Right lobe of liver (tissue), 6 donors: ENCODE measurements at regions not wholly inside any gene's neighbourhood (a gene's known extent, or its start where the extent isn't known, plus 50 kb on each side); places are given as distances from the start of the nearest gene placed in this dataset.

Source experiments
- ATAC-seq, 4 donors: fragments of 200-7000 bp; cut with Tn5 transposase; one replicate each; pipeline ENCODE4 v1.9.1; 2020; ENCODE audit warnings: mild to moderate bottlenecking in 4 of 4, moderate library complexity in 4 of 4
- DNase-seq, 3 donors: peaks; one replicate each; pipeline ENCODE4 v3.0.0-alpha.2; 2020
- H3K27ac ChIP-seq, 3 donors: fragments of 200-600 bp; one replicate each; pipeline ENCODE4 v1.8.0; 2022
- H3K27me3 ChIP-seq, 2 donors: fragments of 200-600 bp; one replicate each; pipeline ENCODE4 v1.8.0; 2022
- H3K36me3 ChIP-seq, 4 donors: fragments of 200-600 bp; sonication (generic) in 1 of 4; one replicate each; pipeline versions ENCODE4 v1.5.1 to v1.8.0; 2017 to 2022; ENCODE audit warnings: control low read depth in 1 of 4
- H3K4me1 ChIP-seq, 4 donors: fragments of 200-600 bp; sonication (generic) in 1 of 4; one replicate each; pipeline versions ENCODE4 v1.5.1 to v1.8.0; 2017 to 2022; ENCODE audit warnings: control low read depth in 1 of 4
- H3K4me3 ChIP-seq, 3 donors: fragments of 200-600 bp; one replicate each; pipeline ENCODE4 v1.8.0; 2022
- H3K9me3 ChIP-seq, 4 donors: fragments of 200-600 bp; sonication (generic) in 1 of 4; one replicate each; pipeline versions ENCODE4 v1.5.1 to v1.8.0; 2017 to 2022; ENCODE audit warnings: control low read depth in 1 of 4
- POLR2A ChIP-seq: fragments of 450-650 bp; IDR thresholded peaks from one replicate; pipeline ENCODE4 v1.6.1; 2017; ENCODE audit warnings: antibody characterized with exemption, mild to moderate bottlenecking
- WGBS: methylation state at CpG from one replicate; pipeline ENCODE4 v1.1.6; 2018; ENCODE audit warnings: low coverage, low lambda C conversion rate; ENCODE audit not compliant: insufficient coverage; ENCODE audit errors: missing lambda C conversion rate; 5-methylcytosine and 5-hydroxymethylcytosine counted together
- intact Hi-C, 2 donors: fragments of 100-400 bp; cut with DNase I; formaldehyde crosslinking; loops; one replicate each; pipeline versions ENCODE4 v1.11.2 to v1.14.1; 2022
- TF ChIP-seq, protein P1 (sequence below), 4 donors: fragments of 200-600 bp in 3 of 4; fragments of 450-650 bp in 1 of 4; IDR thresholded peaks; one replicate each; pipeline versions ENCODE4 v1.5.1 to v1.8.0; 2016 to 2022; ENCODE audit warnings: antibody characterized with exemption in 4 of 4, mild to moderate bottlenecking in 2 of 4
- donor health status: DM: no; HTN: yes; CAD: no.
- donor health status: DM: no; HTN: no; CAD: no.
- donor health status: DM: no; HTN: no; CAD: no.
- donor health status: DM: no; HTN: yes; CAD: no.
- donor health status: DM: no; HTN: yes; CAD: no.

DNA sequence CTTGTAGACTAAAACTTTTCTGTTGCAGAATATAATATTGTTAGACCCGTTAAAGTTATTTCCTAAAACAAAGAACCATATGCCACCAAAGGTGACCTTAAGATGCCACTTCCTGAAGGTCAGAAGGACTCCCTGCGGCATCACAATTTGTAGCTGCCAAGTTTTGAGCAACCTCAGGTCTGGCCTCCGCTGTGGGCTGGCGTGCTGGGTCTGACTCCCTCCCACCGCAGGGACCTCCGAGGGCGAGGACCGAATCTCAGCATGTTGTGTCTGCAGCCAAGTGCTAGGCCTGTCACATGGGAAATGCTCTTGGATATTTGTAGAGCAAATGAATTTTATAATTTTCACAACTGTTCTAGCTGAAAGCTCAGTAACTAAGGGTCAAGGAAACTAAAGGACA is 285.9 kb downstream of the NDUFA10 start:
- Histone ChIP-seq H3K27ac (no peak overlapping the region), H3K36me3 (no peaks in the 10 kb centered on the region), H3K4me1 (no peaks in the 10 kb centered on the region), H3K27me3 (no peaks in the 10 kb centered on the region), H3K9me3 (no peaks in the 10 kb centered on the region), H3K4me3 (no peak overlapping the region)
- ATAC-seq (no peak), DNase-seq (no peak)
- TF ChIP-seq, protein P1, sequence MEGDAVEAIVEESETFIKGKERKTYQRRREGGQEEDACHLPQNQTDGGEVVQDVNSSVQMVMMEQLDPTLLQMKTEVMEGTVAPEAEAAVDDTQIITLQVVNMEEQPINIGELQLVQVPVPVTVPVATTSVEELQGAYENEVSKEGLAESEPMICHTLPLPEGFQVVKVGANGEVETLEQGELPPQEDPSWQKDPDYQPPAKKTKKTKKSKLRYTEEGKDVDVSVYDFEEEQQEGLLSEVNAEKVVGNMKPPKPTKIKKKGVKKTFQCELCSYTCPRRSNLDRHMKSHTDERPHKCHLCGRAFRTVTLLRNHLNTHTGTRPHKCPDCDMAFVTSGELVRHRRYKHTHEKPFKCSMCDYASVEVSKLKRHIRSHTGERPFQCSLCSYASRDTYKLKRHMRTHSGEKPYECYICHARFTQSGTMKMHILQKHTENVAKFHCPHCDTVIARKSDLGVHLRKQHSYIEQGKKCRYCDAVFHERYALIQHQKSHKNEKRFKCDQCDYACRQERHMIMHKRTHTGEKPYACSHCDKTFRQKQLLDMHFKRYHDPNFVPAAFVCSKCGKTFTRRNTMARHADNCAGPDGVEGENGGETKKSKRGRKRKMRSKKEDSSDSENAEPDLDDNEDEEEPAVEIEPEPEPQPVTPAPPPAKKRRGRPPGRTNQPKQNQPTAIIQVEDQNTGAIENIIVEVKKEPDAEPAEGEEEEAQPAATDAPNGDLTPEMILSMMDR (IDR thresholded peaks at IDR 0.05) = no peak
- TF ChIP-seq POLR2A = no peak
- intact Hi-C loops = no loop called here
- 70% methylated on average over 3 of the region's 8 CpGs for WGBS

DNA sequence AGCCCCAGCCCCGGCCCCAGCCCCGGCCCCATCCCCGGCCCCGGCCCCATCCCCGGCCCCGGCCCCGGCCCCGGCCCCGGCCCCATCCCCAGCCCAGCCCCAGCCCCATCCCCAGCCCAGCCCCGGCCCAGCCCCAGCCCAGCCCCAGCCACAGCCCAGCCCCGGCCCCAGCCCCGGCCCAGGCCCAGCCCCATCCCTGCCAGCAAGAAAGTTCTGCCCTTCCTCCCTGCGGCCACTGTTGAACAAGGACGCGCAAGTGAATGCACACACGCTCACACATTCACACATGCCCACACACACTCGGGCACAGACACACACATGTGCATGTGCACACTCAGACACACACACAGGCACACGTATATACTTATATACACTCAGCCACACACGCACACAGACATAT is 287.0 kb downstream of the NDUFA10 start:
- intact Hi-C loops = no loop called here
- Histone ChIP-seq H3K4me3 (no peak overlapping the region), H3K27me3 (no peaks in the 10 kb centered on the region), H3K27ac (no peak overlapping the region), H3K36me3 (no peaks in the 10 kb centered on the region), H3K4me1 (no peaks in the 10 kb centered on the region), H3K9me3 (no peaks in the 10 kb centered on the region)
- 65% methylated on average over 15 of the region's 19 CpGs for WGBS
- DNase-seq (peak in 1 of 3 donors; percentile 35), ATAC-seq (no peak)
- no peak for TF ChIP-seq POLR2A
- TF ChIP-seq, protein P1 (IDR thresholded peaks at IDR 0.05) = no peak

DNA sequence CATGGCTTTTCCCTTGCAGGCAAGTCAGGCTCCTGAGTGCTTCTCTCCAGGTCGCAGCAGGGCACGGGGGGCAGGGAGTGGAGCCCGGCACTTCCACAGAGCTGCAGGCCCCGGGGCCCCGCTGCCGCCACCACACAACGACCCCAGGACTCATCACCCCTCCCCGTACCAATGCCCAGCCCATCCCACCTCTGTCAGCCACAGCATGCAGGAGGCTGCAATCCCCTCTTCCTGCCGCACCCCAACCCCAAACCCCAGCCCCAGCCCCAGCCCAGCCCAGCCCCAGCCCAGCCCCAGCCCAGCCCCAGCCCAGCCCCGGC is 288.0 kb downstream of the NDUFA10 start:
- intact Hi-C loops = no loop called here
- Histone ChIP-seq H3K4me3 (no peak overlapping the region), H3K27me3 (no peaks in the 10 kb centered on the region), H3K9me3 (no peaks in the 10 kb centered on the region), H3K27ac (no peak overlapping the region), H3K36me3 (no peaks in the 10 kb centered on the region), H3K4me1 (no peaks in the 10 kb centered on the region)
- no peak for TF ChIP-seq POLR2A
- TF ChIP-seq, protein P1 (IDR thresholded peaks at IDR 0.05) = no peak
- ATAC-seq (no peak), DNase-seq (peak in 1 of 3 donors; percentile 40)
- WGBS = 80% methylated on average over 1 of the region's 10 CpGs

DNA sequence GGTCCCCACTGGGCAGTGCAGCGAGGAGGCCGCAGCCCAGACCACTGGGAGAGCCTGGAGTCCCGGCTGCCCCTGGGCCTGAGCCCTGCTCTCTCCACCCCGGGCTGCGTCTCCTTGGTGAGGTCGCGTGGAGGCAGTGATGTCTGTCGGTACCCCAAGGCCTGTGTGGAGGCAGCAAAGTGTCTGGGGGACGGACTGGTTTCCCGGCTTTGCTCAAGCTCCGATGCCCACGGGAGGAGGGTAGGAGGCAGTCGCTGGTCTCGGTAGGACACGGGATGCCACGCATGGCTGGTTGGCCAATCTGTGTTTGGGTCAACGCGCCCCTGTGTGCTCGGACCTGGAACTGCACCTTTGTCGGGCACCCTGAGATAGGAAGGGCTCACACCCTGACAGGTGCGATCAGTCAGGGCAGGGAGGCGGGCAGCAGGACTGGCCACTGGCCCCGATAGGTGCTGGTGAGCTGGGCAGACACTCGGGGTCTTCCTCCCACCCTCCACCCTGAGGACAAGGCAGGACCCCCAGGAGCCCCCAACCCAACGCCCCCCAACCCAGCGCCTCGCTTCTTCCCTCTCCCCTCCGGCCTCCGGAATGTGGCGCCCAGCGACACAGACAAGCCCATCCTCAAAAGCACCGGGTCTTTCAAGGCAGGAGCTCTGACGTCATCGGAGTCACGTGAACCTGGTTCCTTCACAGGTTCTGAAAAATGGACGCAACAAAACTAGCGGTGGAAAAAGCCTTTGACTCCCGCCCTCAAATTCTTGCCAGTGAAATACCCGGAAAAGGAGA is 288.6 kb downstream of the NDUFA10 start:
- H3K27ac ChIP-seq = no peak overlapping the region
- H3K9me3 ChIP-seq = no peaks in the 10 kb centered on the region
- intact Hi-C loops = no loop called here
- peak in 1 of 4 donors; percentile 18 for ATAC-seq
- no peak overlapping the region for H3K4me3 ChIP-seq
- H3K4me1 ChIP-seq = no peaks in the 10 kb centered on the region
- H3K27me3 ChIP-seq = no peaks in the 10 kb centered on the region
- no peaks in the 10 kb centered on the region for H3K36me3 ChIP-seq
- peak in 1 of 3 donors; percentile 53 for DNase-seq
- TF ChIP-seq POLR2A = no peak
- TF ChIP-seq, protein P1 (IDR thresholded peaks at IDR 0.05) = no peak
- WGBS = 86% methylated on average over 12 of the region's 39 CpGs
